Lung (tissue), 11 donors: ENCODE measurements at regions not wholly inside any gene's neighbourhood (a gene's known extent, or its start where the extent isn't known, plus 50 kb on each side); places are given as distances from the start of the nearest gene placed in this dataset.

Experiments
- ATAC-seq: fragments of 200-7000 bp; cut with Tn5 transposase; one replicate; pipeline ENCODE4 v1.9.1; 2020; ENCODE audit warnings: moderate number of reproducible peaks; ENCODE audit not compliant: insufficient read depth, low FRiP score
- DNase-seq, 3 donors: peaks; one replicate each; pipeline ENCODE4 v3.0.0-alpha.2; 2013 to 2017
- H3K27ac ChIP-seq, 2 donors: one replicate each; pipeline ENCODE4 v1.5.1; 2013; ENCODE audit warnings: mild to moderate bottlenecking in 2 of 2, moderate library complexity in 2 of 2, control low read depth in 1 of 2, inconsistent platforms in 1 of 2, low read depth in 1 of 2, low read length in 1 of 2
- H3K27me3 ChIP-seq, 3 donors: one replicate each; pipeline ENCODE4 v1.5.1; 2013; ENCODE audit warnings: low read length in 2 of 3; ENCODE audit not compliant: control insufficient read depth in 3 of 3, insufficient read depth in 3 of 3
- H3K36me3 ChIP-seq, 4 donors: one replicate each; pipeline ENCODE4 v1.5.1; 2013; ENCODE audit warnings: low read length in 4 of 4, mild to moderate bottlenecking in 1 of 4, moderate library complexity in 1 of 4; ENCODE audit not compliant: control insufficient read depth in 4 of 4, insufficient read depth in 4 of 4
- H3K4me1 ChIP-seq, 5 donors: one replicate each; pipeline ENCODE4 v1.5.1; 2013; ENCODE audit warnings: low read length in 5 of 5, mild to moderate bottlenecking in 2 of 5, moderate library complexity in 1 of 5; ENCODE audit not compliant: control insufficient read depth in 5 of 5, insufficient read depth in 5 of 5
- H3K4me3 ChIP-seq: one replicate; pipeline ENCODE4 v1.5.1; 2013; ENCODE audit warnings: mild to moderate bottlenecking, control low read depth, moderate library complexity
- H3K9ac ChIP-seq, 2 donors: one replicate each; pipeline ENCODE4 v1.5.1; 2013; ENCODE audit warnings: low read length in 2 of 2, control low read depth in 1 of 2; ENCODE audit not compliant: insufficient read depth in 1 of 2
- H3K9me3 ChIP-seq, 4 donors: one replicate each; pipeline ENCODE4 v1.5.1; 2013; ENCODE audit warnings: low read length in 3 of 4, mild to moderate bottlenecking in 1 of 4, moderate library complexity in 1 of 4; ENCODE audit not compliant: control insufficient read depth in 4 of 4, insufficient read depth in 3 of 4
- CTCF ChIP-seq: IDR thresholded peaks from 2 replicates; pipeline ENCODE4 v1.5.1; 2012; ENCODE audit warnings: mild to moderate bottlenecking; ENCODE audit errors: control extremely low read depth, extremely low read depth
- WGBS, 2 donors: extraction: QIAGEN DNeasy Blood & Tissue Kit; methylation state at CpG; one replicate each; pipeline ENCODE4 v1.1.7; 2013; 5-methylcytosine and 5-hydroxymethylcytosine counted together
- donor health status: control.
- donor health status: control.
- donor health status: Bipolar disorder and iron deficiency.
- donor health status: healthy.
- donor health status: DM: yes; HTN: yes; CAD: no.

- no peaks in the 10 kb centered on the region for H3K4me1 ChIP-seq
- H3K27me3 ChIP-seq = peaks cover 0 to 3% (median 2%) of the 10 kb centered on the region in 3 donors
- H3K9me3 ChIP-seq = no peaks in the 10 kb centered on the region
- DNase-seq (no peak), ATAC-seq (no peak)
- no peaks in the 10 kb centered on the region for H3K36me3 ChIP-seq
- no peak overlapping the region for H3K4me3 ChIP-seq
- no peak for TF ChIP-seq CTCF
- WGBS, 2 donors = 61 to 67% methylated on average over 3 of the region's 3 CpGs
- H3K27ac ChIP-seq = no peak overlapping the region
- H3K9ac ChIP-seq = no peak overlapping the region
Measured at GRCh38 chr3:148034353-148034752, 625.2 kb downstream of the ZIC1 start.

- Histone ChIP-seq H3K9me3 (no peaks in the 10 kb centered on the region), H3K36me3 (no peaks in the 10 kb centered on the region), H3K9ac (no peak overlapping the region), H3K4me1 (no peaks in the 10 kb centered on the region), H3K4me3 (no peak overlapping the region), H3K27me3 (peaks cover 0 to 3% (median 0%) of the 10 kb centered on the region in 3 donors), H3K27ac (no peak overlapping the region)
- ATAC-seq (no peak), DNase-seq (peak in 1 of 3 donors; percentile 21)
- no peak for TF ChIP-seq CTCF
- WGBS, 2 donors = 64 to 65% methylated on average over 5 of the region's 5 CpGs
Measured at GRCh38 chr3:148036331-148036876, 627.2 kb downstream of the ZIC1 start.

- H3K27me3 ChIP-seq = no peaks in the 10 kb centered on the region
- ATAC-seq (no peak), DNase-seq (no peak)
- no peak for TF ChIP-seq CTCF
- no peak overlapping the region for H3K4me3 ChIP-seq
- WGBS, 2 donors = 77 to 85% methylated on average over 6 of the region's 6 CpGs
- no peak overlapping the region for H3K27ac ChIP-seq
- no peaks in the 10 kb centered on the region for H3K9me3 ChIP-seq
- no peaks in the 10 kb centered on the region for H3K36me3 ChIP-seq
- H3K4me1 ChIP-seq = no peaks in the 10 kb centered on the region
- no peak overlapping the region for H3K9ac ChIP-seq
Measured at GRCh38 chr3:148042663-148043445, 633.7 kb downstream of the ZIC1 start.
